K562 (cell line): ENCODE measurements at regions not wholly inside any gene's neighbourhood (a gene's known extent, or its start where the extent isn't known, plus 50 kb on each side); places are given as distances from the start of the nearest gene placed in this dataset.

Experiments used
- ATAC-seq: fragments of 200-7000 bp; cut with Tn5 transposase; 3 replicates; pipeline ENCODE4 v1.9.1; 2020; ENCODE audit warnings: moderate library complexity
- BruUV-seq: library from RNA; stranded (reverse); fragments of 400-500 nt; replicated peaks from 2 replicates; lab custom pipeline; 2021; lab: Mats Ljungman, UMichigan
- CTCF ChIA-PET: fragments of 300-600 bp; formaldehyde crosslinking; extraction: SDS; loops from one replicate; lab custom pipeline; 2021; ENCODE audit warnings: low intra/inter-chr PET ratio; lab: Yijun Ruan, JAX
- POLR2A ChIA-PET: fragments of 300-600, 350-650 bp; sonication (Branson Sonifier 250); formaldehyde crosslinking; extraction: SDS; loops from one replicate; lab custom pipeline; 2021; ENCODE audit warnings: antibody characterized with exemption, inconsistent platforms; lab: Yijun Ruan, JAX
- DNase-seq, 4 experiments: peaks; one replicate each; pipeline versions ENCODE4 v3.0.0 to v3.0.0-alpha.2; 2011 to 2018; ENCODE audit warnings: low spot score in 3 of 4, mixed read lengths in 3 of 4; ENCODE audit errors: extremely low read depth in 1 of 4
- FAIRE-seq: peaks from 2 replicates; lab custom pipeline; 2011; peaks lifted over from hg19 to GRCh38; lab: Jason Lieb, UNC
- H2AFZ ChIP-seq: 2 replicates; pipeline ENCODE4 v1.6.0; 2011; ENCODE audit warnings: low read depth, low read length, control low read depth, inconsistent platforms
- H3K27ac ChIP-seq: fragments of 200-600 bp; 3 replicates; pipeline ENCODE4 v1.8.0; 2011; ENCODE audit warnings: low read depth, mild to moderate bottlenecking, control low read depth, inconsistent platforms, low read length, moderate library complexity, mixed read lengths; ENCODE audit errors: extremely low read depth
- H3K27me3 ChIP-seq, 2 experiments: fragments of 300-600 bp in 1 of 2; 2 replicates in 1 of 2; 3 replicates in 1 of 2; pipeline versions ENCODE4 v1.6.0 to v1.8.0; 2011; ENCODE audit warnings: inconsistent platforms in 2 of 2, low read length in 2 of 2, mild to moderate bottlenecking in 1 of 2, mixed read lengths in 1 of 2, moderate library complexity in 1 of 2; ENCODE audit not compliant: control insufficient read depth in 2 of 2, insufficient read depth in 2 of 2
- H3K36me3 ChIP-seq: fragments of 300-600 bp; 3 replicates; pipeline ENCODE4 v1.8.0; 2011; ENCODE audit warnings: mild to moderate bottlenecking, low read length, inconsistent platforms; ENCODE audit not compliant: control insufficient read depth, insufficient read depth
- H3K4me1 ChIP-seq, 2 experiments: fragments of 200-600 bp in 1 of 2; replicated peaks in 1 of 2; 2 replicates in 1 of 2; 3 replicates in 1 of 2; pipeline versions ENCODE4 v1.5.1 to v1.8.0; 2011; ENCODE audit warnings: inconsistent platforms in 2 of 2, low read length in 2 of 2, mild to moderate bottlenecking in 1 of 2, mixed read lengths in 1 of 2, moderate library complexity in 1 of 2; ENCODE audit not compliant: control insufficient read depth in 2 of 2, insufficient read depth in 2 of 2
- H3K4me2 ChIP-seq: 2 replicates; pipeline ENCODE4 v1.6.1; 2011; ENCODE audit warnings: low read length, control low read depth, inconsistent platforms, mixed read lengths; ENCODE audit not compliant: insufficient read depth
- H3K4me3 ChIP-seq: fragments of 200-600 bp; sonication (generic), shearing (Covaris generic); 2 replicates; pipeline ENCODE4 v1.5.1; 2016; ENCODE audit warnings: control low read depth, inconsistent platforms
- H3K79me2 ChIP-seq: fragments of 200-600 bp; 3 replicates; pipeline ENCODE4 v1.8.0; 2011; ENCODE audit warnings: low read length, inconsistent platforms; ENCODE audit not compliant: control insufficient read depth, insufficient read depth
- H3K9ac ChIP-seq, 2 experiments: 2 replicates each; pipeline versions ENCODE4 v1.6.0 to v1.6.1; 2011; ENCODE audit warnings: low read depth in 2 of 2, low read length in 2 of 2, control low read depth in 1 of 2, inconsistent platforms in 1 of 2, mild to moderate bottlenecking in 1 of 2, mixed read lengths in 1 of 2; ENCODE audit not compliant: insufficient read depth in 1 of 2
- H3K9me1 ChIP-seq: one replicate; pipeline ENCODE4 v1.6.0; 2011; ENCODE audit warnings: inconsistent platforms, mild to moderate bottlenecking, low read length, moderate library complexity; ENCODE audit not compliant: control insufficient read depth, insufficient read depth
- H3K9me3 ChIP-seq: replicated peaks from 2 replicates; pipeline ENCODE4 v1.5.1; 2011; ENCODE audit warnings: low read depth, low read length, inconsistent platforms; ENCODE audit not compliant: control insufficient read depth, insufficient read depth
- H4K20me1 ChIP-seq: replicated peaks from 2 replicates; pipeline ENCODE4 v1.6.1; 2011; ENCODE audit warnings: low read length, inconsistent platforms, mixed read lengths; ENCODE audit not compliant: control insufficient read depth, insufficient read depth
- BHLHE40 ChIP-seq: IDR thresholded peaks from 2 replicates; pipeline ENCODE4 v1.6.1; 2011; ENCODE audit warnings: low read length, improper control_type of control experiment
- CCNT2 ChIP-seq: IDR thresholded peaks from 2 replicates; pipeline ENCODE4 v1.6.1; 2011; ENCODE audit warnings: borderline replicate concordance, low read depth, mild to moderate bottlenecking, moderate library complexity, mixed read lengths, low read length; ENCODE audit not compliant: insufficient read length; ENCODE audit errors: extremely low read depth
- LCOR ChIP-seq: sonication (generic); formaldehyde crosslinking; IDR thresholded peaks from 2 replicates; pipeline ENCODE4 v1.8.0; 2022; ENCODE audit warnings: mild to moderate bottlenecking, missing genetic modification reagents
- MXI1 ChIP-seq: IDR thresholded peaks from 2 replicates; pipeline ENCODE4 v1.6.1; 2011; ENCODE audit warnings: low read depth, mild to moderate bottlenecking, improper control_type of control experiment, low read length
- PHF20 ChIP-seq: fragments of 450-650 bp; IDR thresholded peaks from 2 replicates; pipeline ENCODE4 v1.6.1; 2018; ENCODE audit not compliant: partially characterized antibody
- SLC30A9 ChIP-seq: fragments of 250-450 bp; sonication (Bioruptor Pico); IDR thresholded peaks from 2 replicates; pipeline ENCODE4 v1.8.0; 2022; ENCODE audit warnings: mild to moderate bottlenecking, moderate library complexity
- SNIP1 ChIP-seq: fragments of 450-650 bp; IDR thresholded peaks from 2 replicates; pipeline ENCODE4 v1.7.1; 2017; ENCODE audit warnings: low read depth, mild to moderate bottlenecking
- ZNF124 ChIP-seq: sonication (generic); formaldehyde crosslinking; IDR thresholded peaks from 2 replicates; pipeline ENCODE4 v1.8.1; 2022; ENCODE audit warnings: missing genetic modification reagents
- ZNF717 ChIP-seq: fragments of 250-450 bp; sonication (Bioruptor Pico); IDR thresholded peaks from 2 replicates; pipeline ENCODE4 v1.5.0; 2021
- WGBS: fragments of 100-300 bp; shearing (Covaris generic); methylation state at CpG from one replicate; pipeline ENCODE4 v1.1.6; 2016; ENCODE audit warnings: low coverage, mixed read lengths; ENCODE audit not compliant: insufficient coverage; ENCODE audit errors: missing lambda C conversion rate; 5-methylcytosine and 5-hydroxymethylcytosine counted together
- in situ Hi-C: fragments of 300-500 bp; cut with MboI; formaldehyde crosslinking; loops from 4 replicates; pipeline ENCODE4 v1.15.0; 2018; ENCODE audit warnings: inconsistent platforms, mixed read lengths
- intact Hi-C: fragments of 100-400 bp; cut with micrococcal nuclease; formaldehyde crosslinking; loops from 2 replicates; pipeline ENCODE4 v1.14.2; 2022
- TF ChIP-seq, protein P1 (sequence below): fragments of 250-450 bp; sonication (Bioruptor Pico); IDR thresholded peaks from 2 replicates; pipeline ENCODE4 v1.8.0; 2021; ENCODE audit warnings: borderline replicate concordance, mild to moderate bottlenecking, moderate library complexity; ENCODE audit not compliant: poor library complexity, severe bottlenecking
- TF ChIP-seq, protein P2 (sequence below), 2 experiments: IDR thresholded peaks; 2 replicates each; pipeline ENCODE4 v1.6.1; 2011; ENCODE audit warnings: borderline replicate concordance in 1 of 2, control low read depth in 1 of 2, low read depth in 1 of 2, low read length in 1 of 2, mild to moderate bottlenecking in 1 of 2, mixed read lengths in 1 of 2, moderate library complexity in 1 of 2; ENCODE audit not compliant: insufficient read depth in 1 of 2, insufficient read length in 1 of 2, poor library complexity in 1 of 2, severe bottlenecking in 1 of 2; ENCODE audit errors: extremely low read depth in 1 of 2

DNA sequence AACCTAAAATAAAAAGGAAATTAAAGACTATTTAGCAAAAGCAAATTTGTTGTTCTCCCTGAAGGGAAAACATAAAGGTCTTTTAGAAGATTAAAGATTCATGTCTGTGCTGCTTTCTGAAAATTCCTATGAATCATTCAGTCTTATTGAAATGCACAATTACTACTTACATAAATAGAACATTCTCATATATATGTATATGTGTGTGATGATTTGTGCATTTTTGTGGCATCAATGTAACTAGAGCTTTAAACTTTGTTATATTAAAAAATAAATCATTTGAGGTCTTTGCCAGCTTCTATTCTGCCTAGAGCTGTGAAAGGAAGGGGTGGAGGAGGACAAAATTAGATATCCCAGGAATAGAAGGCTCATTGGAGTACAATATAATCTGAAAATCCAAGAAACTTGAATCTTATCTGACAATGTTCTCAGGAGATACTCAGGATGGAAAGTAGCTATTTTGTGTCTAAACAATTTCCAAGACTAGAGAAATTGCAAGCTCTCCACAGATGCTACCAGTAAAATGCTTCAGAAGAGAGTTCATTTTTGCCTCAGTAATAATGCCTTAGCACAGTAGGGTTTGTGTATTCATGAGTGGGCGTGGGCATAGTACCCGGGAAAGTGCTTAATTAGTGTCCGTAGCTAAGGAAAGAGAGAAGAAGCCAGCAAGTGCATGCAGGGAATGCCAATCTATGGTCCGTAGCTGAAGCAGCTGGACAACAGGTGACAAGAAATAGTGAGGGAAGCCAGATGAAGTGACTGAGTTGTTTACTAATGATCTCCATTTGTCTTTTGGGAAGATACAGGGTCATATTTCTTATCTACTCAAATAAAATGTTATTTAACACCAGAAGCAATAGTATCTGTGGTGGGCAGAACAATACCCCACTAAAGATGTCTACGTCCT, 395.5 kb upstream of the NBEA start:
- H4K20me1 ChIP-seq, result no peaks in the 10 kb centered on the region

More for the DNA sequence above, 395.5 kb upstream of the NBEA start:
- no peak overlapping the region for H3K9ac ChIP-seq
- H3K36me3 ChIP-seq, result no peaks in the 10 kb centered on the region
- POLR2A ChIA-PET, result no interaction called here
- ATAC-seq (no peak), FAIRE-seq (no peak), DNase-seq (no peak)
- BruUV-seq, result no TSS peak
- WGBS, result 0% methylated on average over 5 of the region's 5 CpGs
- no peaks in the 10 kb centered on the region for H3K27me3 ChIP-seq
- in situ Hi-C loops (no loop called here), intact Hi-C loops (no loop called here)
- no peaks in the 10 kb centered on the region for H3K9me1 ChIP-seq
- no peaks in the 10 kb centered on the region for H3K79me2 ChIP-seq
- H3K4me1 ChIP-seq, result no peaks in the 10 kb centered on the region
- H3K9me3 ChIP-seq, result no peaks in the 10 kb centered on the region
- TF ChIP-seq, protein P1, sequence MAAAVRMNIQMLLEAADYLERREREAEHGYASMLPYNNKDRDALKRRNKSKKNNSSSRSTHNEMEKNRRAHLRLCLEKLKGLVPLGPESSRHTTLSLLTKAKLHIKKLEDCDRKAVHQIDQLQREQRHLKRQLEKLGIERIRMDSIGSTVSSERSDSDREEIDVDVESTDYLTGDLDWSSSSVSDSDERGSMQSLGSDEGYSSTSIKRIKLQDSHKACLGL (CRISPR knock-in tag), result no peak
- no peak for TF ChIP-seq LCOR (CRISPR knock-in tag)
- TF ChIP-seq CCNT2, result no peak
- TF ChIP-seq MXI1, result no peak
- no peak for TF ChIP-seq PHF20
- no peak for TF ChIP-seq ZNF717 (CRISPR knock-in tag)
- no peak for TF ChIP-seq ZNF124 (CRISPR knock-in tag)
- TF ChIP-seq BHLHE40, result no peak
- TF ChIP-seq SNIP1, result no peak
- TF ChIP-seq, protein P2, sequence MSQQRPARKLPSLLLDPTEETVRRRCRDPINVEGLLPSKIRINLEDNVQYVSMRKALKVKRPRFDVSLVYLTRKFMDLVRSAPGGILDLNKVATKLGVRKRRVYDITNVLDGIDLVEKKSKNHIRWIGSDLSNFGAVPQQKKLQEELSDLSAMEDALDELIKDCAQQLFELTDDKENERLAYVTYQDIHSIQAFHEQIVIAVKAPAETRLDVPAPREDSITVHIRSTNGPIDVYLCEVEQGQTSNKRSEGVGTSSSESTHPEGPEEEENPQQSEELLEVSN (IDR thresholded peaks at IDR 0.05; ENCODE audit: borderline replicate concordance in 1 of 2, extremely low read depth in 1 of 2, insufficient read depth in 1 of 2, insufficient read length in 1 of 2, low read depth in 1 of 2, low read length in 1 of 2, poor library complexity in 1 of 2, severe bottlenecking in 1 of 2), result no peak
- no peak for TF ChIP-seq SLC30A9
- H2AFZ ChIP-seq, result no peak overlapping the region
- H3K27ac ChIP-seq, result no peak overlapping the region
- CTCF ChIA-PET, result no interaction called here
- H3K4me2 ChIP-seq, result no peak overlapping the region
- H3K4me3 ChIP-seq, result no peak overlapping the region
